Keratinocyte (primary cell): ENCODE measurements at regions not wholly inside any gene's neighbourhood (a gene's known extent, or its start where the extent isn't known, plus 50 kb on each side); places are given as distances from the start of the nearest gene placed in this dataset.

Source experiments
- DNase-seq: peaks from one replicate; pipeline ENCODE4 v3.0.0-alpha.2; 2011; ENCODE audit warnings: low read depth, missing footprints, low spot score
- FAIRE-seq: peaks from 2 replicates; lab custom pipeline; 2011; peaks lifted over from hg19 to GRCh38; lab: Jason Lieb, UNC
- H2AFZ ChIP-seq: 2 replicates; pipeline ENCODE4 v1.6.0; 2012; ENCODE audit warnings: low read length, control low read depth, inconsistent platforms; ENCODE audit not compliant: control insufficient read depth
- H3K27ac ChIP-seq: 2 replicates; pipeline ENCODE4 v1.5.1; 2011; ENCODE audit warnings: low read length; ENCODE audit not compliant: control insufficient read depth, insufficient read depth
- H3K27me3 ChIP-seq: 3 replicates; pipeline ENCODE4 v1.6.0; 2011; ENCODE audit warnings: low read length; ENCODE audit not compliant: control insufficient read depth, insufficient read depth; ENCODE audit errors: extremely low read depth
- H3K36me3 ChIP-seq, 2 experiments: 2 replicates in 1 of 2; 3 replicates in 1 of 2; pipeline ENCODE4 v1.5.1; 2011; ENCODE audit warnings: low read length in 2 of 2, mild to moderate bottlenecking in 1 of 2; ENCODE audit not compliant: control insufficient read depth in 2 of 2, insufficient read depth in 2 of 2; ENCODE audit errors: extremely low read depth in 1 of 2
- H3K4me1 ChIP-seq: 3 replicates; pipeline ENCODE4 v1.5.1; 2011; ENCODE audit warnings: low read length; ENCODE audit not compliant: control insufficient read depth, insufficient read depth; ENCODE audit errors: extremely low read depth
- H3K4me2 ChIP-seq: 3 replicates; pipeline ENCODE4 v1.6.0; 2011; ENCODE audit warnings: low read depth, low read length; ENCODE audit not compliant: control insufficient read depth, insufficient read depth; ENCODE audit errors: extremely low read depth
- H3K4me3 ChIP-seq, 3 experiments: fragments of 200-600 bp in 1 of 3; sonication (generic) in 1 of 3; 2 replicates in 2 of 3; 3 replicates in 1 of 3; pipeline ENCODE4 v1.5.1; 2011 to 2016; ENCODE audit warnings: low read length in 3 of 3, mild to moderate bottlenecking in 3 of 3, control low read depth in 2 of 3, inconsistent platforms in 1 of 3, low read depth in 1 of 3, mixed read lengths in 1 of 3, mixed run types in 1 of 3, moderate library complexity in 1 of 3; ENCODE audit not compliant: control insufficient read depth in 2 of 3, insufficient read depth in 2 of 3; ENCODE audit errors: extremely low read depth in 1 of 3
- H3K79me2 ChIP-seq: 2 replicates; pipeline ENCODE4 v1.6.0; 2012; ENCODE audit warnings: low read length; ENCODE audit not compliant: control insufficient read depth, insufficient read depth
- H3K9ac ChIP-seq: 3 replicates; pipeline ENCODE4 v1.6.0; 2011; ENCODE audit warnings: low read length; ENCODE audit not compliant: control insufficient read depth, insufficient read depth; ENCODE audit errors: extremely low read depth
- H3K9me1 ChIP-seq: 3 replicates; pipeline ENCODE4 v1.6.0; 2011; ENCODE audit warnings: low read length; ENCODE audit not compliant: control insufficient read depth, insufficient read depth; ENCODE audit errors: extremely low read depth
- H3K9me3 ChIP-seq: 2 replicates; pipeline ENCODE4 v1.5.1; 2012; ENCODE audit warnings: low read depth, low read length; ENCODE audit not compliant: control insufficient read depth
- H4K20me1 ChIP-seq: 3 replicates; pipeline ENCODE4 v1.6.0; 2011; ENCODE audit warnings: low read length; ENCODE audit not compliant: control insufficient read depth, insufficient read depth; ENCODE audit errors: extremely low read depth
- CTCF ChIP-seq, 3 experiments: IDR thresholded peaks in 1 of 3; conservative IDR thresholded peaks in 1 of 3; optimal IDR thresholded peaks in 1 of 3; 2 replicates in 2 of 3; 3 replicates in 1 of 3; pipeline versions ENCODE3 to v1.5.1; 2011; ENCODE audit warnings: low read length in 3 of 3, mild to moderate bottlenecking in 3 of 3, moderate library complexity in 2 of 3, control low read depth in 1 of 3, inconsistent platforms in 1 of 3; ENCODE audit not compliant: insufficient read depth in 2 of 3; ENCODE audit errors: extremely low read depth in 1 of 3
- EZH2 ChIP-seq: IDR thresholded peaks from one replicate; pipeline ENCODE4 v1.6.1; 2012; ENCODE audit warnings: inconsistent platforms, mild to moderate bottlenecking, low read length, moderate library complexity
- dilution Hi-C: fragments of 300-500 bp; cut with MboI; formaldehyde crosslinking; loops from one replicate; pipeline ENCODE4 v1.7.0; 2020; ENCODE audit warnings: low sequenced_read_pairs; ENCODE audit not compliant: extremely low pct_ligation_motif_present

- no peak overlapping the region for H2AFZ ChIP-seq
- no peak overlapping the region for H3K27ac ChIP-seq
- peaks cover 34% of the 10 kb centered on the region for H3K4me1 ChIP-seq
- no peaks in the 10 kb centered on the region for H3K79me2 ChIP-seq
- FAIRE-seq (no peak), DNase-seq (no peak)
- no peaks in the 10 kb centered on the region for H3K27me3 ChIP-seq
- H4K20me1 ChIP-seq = no peaks in the 10 kb centered on the region
- dilution Hi-C loops = no loop called here
- no peaks in the 10 kb centered on the region for H3K9me3 ChIP-seq
- no peak overlapping the region for H3K9ac ChIP-seq
- H3K4me3 ChIP-seq = no peak overlapping the region
- H3K36me3 ChIP-seq = peaks cover 0 to 2% of the 10 kb centered on the region in 2 experiments
- H3K9me1 ChIP-seq = no peaks in the 10 kb centered on the region
- TF ChIP-seq EZH2 = no peak
- no peak for TF ChIP-seq CTCF (optimal IDR thresholded peaks at IDR 0.05 in 1 of 3, IDR thresholded peaks at IDR 0.05 in 1 of 3, conservative IDR thresholded peaks at IDR 0.05 in 1 of 3; ENCODE audit: extremely low read depth in 1 of 3, insufficient read depth in 2 of 3, low read length in 3 of 3)
- no peak overlapping the region for H3K4me2 ChIP-seq
Observed at GRCh38 chr12:75708802-75709201, 197.4 kb upstream of the KRR1 start.

GRCh38 chr12:75707983-75708382 is 196.6 kb upstream of the KRR1 start:
- FAIRE-seq (no peak), DNase-seq (no peak)
- no peaks in the 10 kb centered on the region for H4K20me1 ChIP-seq
- no peak overlapping the region for H3K27ac ChIP-seq
- H3K36me3 ChIP-seq = peaks cover 0 to 2% of the 10 kb centered on the region in 2 experiments
- no peaks in the 10 kb centered on the region for H3K27me3 ChIP-seq
- TF ChIP-seq EZH2 = no peak
- TF ChIP-seq CTCF (optimal IDR thresholded peaks at IDR 0.05 in 1 of 3, IDR thresholded peaks at IDR 0.05 in 1 of 3, conservative IDR thresholded peaks at IDR 0.05 in 1 of 3; ENCODE audit: extremely low read depth in 1 of 3, insufficient read depth in 2 of 3, low read length in 3 of 3) = no peak
- H3K79me2 ChIP-seq = no peaks in the 10 kb centered on the region
- dilution Hi-C loops = no loop called here
- H3K9ac ChIP-seq = no peak overlapping the region
- no peak overlapping the region for H3K4me2 ChIP-seq
- H2AFZ ChIP-seq = no peak overlapping the region
- H3K4me1 ChIP-seq = peaks cover 28% of the 10 kb centered on the region
- H3K9me3 ChIP-seq = no peaks in the 10 kb centered on the region
- no peaks in the 10 kb centered on the region for H3K9me1 ChIP-seq
- H3K4me3 ChIP-seq = no peak overlapping the region
